ENCODE measurements at regions not wholly inside any gene's neighbourhood (a gene's known extent, or its start where the extent isn't known, plus 50 kb on each side); places are given as distances from the start of the nearest gene placed in this dataset.
A peak's percentile ranks its signal among the peaks of the same experiment; 100 is the strongest.

DNA sequence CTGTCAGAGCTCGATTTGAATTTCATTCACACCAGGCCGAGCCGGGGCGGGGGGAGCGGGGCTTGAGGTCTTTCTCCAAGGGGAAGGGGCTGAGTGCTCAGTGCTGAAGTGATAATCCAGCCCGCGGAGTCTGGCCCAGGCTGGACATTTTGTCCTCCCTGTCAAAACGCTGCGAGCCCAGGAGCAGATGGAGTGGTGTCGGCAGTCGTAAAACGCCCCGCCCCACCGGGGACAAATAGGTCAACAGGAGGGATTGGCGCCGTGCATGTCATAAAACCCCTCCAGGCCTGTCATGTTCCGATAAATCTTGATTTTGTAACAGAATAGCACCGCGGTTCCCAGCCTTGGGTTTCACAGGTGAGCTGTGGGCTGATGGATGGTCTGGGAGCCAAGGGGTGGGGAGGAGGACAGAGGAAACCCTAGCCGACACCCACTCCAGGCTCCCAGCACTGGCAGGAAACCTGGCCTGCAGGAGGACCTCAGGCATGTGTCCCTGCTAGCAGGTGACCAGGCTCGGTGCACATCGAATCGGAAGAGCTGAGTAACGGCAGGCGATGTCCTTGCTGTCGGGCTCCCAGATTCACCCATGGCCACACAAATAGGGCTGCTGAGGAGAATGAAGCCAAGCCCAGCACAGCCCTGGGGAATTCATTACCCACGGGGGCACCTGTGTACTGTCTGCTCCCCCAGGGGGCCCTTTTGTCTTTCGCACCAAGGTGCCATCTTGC is 341.4 kb downstream of the FOXL1 start:
- DNase-seq (ENCODE audit: low read depth): no peak
- TF ChIP-seq, protein P1, sequence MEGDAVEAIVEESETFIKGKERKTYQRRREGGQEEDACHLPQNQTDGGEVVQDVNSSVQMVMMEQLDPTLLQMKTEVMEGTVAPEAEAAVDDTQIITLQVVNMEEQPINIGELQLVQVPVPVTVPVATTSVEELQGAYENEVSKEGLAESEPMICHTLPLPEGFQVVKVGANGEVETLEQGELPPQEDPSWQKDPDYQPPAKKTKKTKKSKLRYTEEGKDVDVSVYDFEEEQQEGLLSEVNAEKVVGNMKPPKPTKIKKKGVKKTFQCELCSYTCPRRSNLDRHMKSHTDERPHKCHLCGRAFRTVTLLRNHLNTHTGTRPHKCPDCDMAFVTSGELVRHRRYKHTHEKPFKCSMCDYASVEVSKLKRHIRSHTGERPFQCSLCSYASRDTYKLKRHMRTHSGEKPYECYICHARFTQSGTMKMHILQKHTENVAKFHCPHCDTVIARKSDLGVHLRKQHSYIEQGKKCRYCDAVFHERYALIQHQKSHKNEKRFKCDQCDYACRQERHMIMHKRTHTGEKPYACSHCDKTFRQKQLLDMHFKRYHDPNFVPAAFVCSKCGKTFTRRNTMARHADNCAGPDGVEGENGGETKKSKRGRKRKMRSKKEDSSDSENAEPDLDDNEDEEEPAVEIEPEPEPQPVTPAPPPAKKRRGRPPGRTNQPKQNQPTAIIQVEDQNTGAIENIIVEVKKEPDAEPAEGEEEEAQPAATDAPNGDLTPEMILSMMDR (IDR thresholded peaks at IDR 0.05; ENCODE audit: insufficient read depth, low read depth, low read length, missing control alignments): no peak
- no peak overlapping the region for H3K4me3 ChIP-seq (ENCODE audit: low read length)

DNA sequence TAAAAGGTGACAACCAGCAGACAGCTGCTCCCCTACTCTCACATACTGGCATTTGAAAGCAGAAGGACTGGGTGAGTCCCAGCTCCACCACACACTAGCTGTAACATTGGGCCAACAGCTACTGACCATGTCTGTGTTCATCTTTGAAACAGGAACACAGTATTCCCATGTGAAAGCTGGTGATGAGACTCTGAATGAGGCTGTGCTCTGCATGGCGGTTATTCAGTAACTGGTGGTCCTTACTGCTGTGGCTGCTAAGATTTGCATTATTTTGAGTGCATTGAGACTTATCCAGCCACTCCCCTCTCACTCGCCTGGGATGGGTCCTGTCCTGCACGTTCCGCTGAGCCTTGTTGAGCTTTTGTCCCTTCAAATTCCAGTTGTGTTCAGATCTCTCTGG is 342.9 kb downstream of the FOXL1 start:
- H3K4me3 ChIP-seq (ENCODE audit: low read length): no peak overlapping the region
- no peak for DNase-seq (ENCODE audit: low read depth)
- TF ChIP-seq, protein P1 (IDR thresholded peaks at IDR 0.05; ENCODE audit: insufficient read depth, low read depth, low read length, missing control alignments): no peak

DNA sequence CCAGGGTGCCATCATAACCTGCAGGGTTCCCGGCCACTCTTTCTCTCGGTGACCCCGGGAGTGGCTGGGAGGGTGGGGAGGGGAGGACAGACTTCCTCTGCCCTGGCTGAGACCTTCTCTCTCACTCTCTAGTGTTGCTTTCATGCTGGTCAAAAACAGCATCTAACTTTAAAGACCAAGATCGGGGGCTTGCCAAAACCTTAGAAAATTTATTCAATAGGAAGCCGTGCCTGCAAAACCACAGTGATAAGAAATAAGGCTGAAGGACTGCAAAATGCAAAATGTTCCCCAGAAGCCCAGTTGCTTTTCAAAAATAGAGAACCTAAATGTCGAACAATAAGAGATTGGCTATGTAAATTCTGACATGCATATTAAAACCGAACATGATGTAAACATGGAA is 344.0 kb downstream of the FOXL1 start:
- TF ChIP-seq, protein P1 (IDR thresholded peaks at IDR 0.05; ENCODE audit: insufficient read depth, low read depth, low read length, missing control alignments): no peak
- no peak overlapping the region for H3K4me3 ChIP-seq (ENCODE audit: low read length)
- DNase-seq (ENCODE audit: low read depth): no peak

DNA sequence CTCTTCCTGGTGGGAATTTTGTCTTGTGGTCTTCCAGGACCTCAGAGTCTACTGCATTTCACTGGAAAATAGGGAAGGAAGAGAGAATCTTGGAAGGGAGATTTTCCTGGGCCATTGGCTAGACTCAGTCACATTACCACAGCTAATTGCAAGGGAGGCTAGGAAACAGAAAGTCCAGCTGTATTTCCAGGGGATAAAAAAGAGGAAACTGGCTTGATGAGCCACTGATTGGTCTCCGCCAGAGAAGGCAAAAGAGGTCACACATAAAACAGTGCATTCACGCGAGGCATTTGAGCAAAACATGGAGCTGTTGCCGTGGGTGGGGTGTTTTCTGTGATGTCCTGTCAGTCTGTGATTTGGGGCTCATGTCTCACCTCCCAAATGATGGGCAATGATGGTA is 345.3 kb downstream of the FOXL1 start:
- no peak for DNase-seq (ENCODE audit: low read depth)
- TF ChIP-seq, protein P1 (IDR thresholded peaks at IDR 0.05; ENCODE audit: insufficient read depth, low read depth, low read length, missing control alignments): no peak
- no peak overlapping the region for H3K4me3 ChIP-seq (ENCODE audit: low read length)

DNA sequence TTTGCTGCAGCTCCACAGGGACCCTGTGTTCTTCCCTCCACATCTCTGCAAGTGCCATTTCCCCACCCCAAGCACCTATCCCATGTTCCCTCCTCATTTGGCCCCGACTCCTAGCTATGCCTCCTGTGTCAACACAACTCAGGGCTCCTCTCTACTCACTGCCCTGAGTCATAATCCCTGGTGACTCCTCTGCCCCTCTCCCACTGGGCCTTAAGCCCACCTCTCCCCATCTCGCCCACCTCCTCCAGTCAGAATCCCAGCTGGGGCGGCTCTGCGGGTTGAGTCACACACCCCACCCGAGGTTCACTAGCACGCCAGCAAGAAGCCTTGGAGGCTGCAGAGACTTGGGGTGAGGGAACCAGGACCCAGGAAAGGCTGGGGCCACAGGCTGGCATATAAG is 346.2 kb downstream of the FOXL1 start:
- TF ChIP-seq, protein P1 (IDR thresholded peaks at IDR 0.05; ENCODE audit: insufficient read depth, low read depth, low read length, missing control alignments): no peak
- peak; percentile 62 for DNase-seq (ENCODE audit: low read depth)
- no peak overlapping the region for H3K4me3 ChIP-seq (ENCODE audit: low read length)

DNA sequence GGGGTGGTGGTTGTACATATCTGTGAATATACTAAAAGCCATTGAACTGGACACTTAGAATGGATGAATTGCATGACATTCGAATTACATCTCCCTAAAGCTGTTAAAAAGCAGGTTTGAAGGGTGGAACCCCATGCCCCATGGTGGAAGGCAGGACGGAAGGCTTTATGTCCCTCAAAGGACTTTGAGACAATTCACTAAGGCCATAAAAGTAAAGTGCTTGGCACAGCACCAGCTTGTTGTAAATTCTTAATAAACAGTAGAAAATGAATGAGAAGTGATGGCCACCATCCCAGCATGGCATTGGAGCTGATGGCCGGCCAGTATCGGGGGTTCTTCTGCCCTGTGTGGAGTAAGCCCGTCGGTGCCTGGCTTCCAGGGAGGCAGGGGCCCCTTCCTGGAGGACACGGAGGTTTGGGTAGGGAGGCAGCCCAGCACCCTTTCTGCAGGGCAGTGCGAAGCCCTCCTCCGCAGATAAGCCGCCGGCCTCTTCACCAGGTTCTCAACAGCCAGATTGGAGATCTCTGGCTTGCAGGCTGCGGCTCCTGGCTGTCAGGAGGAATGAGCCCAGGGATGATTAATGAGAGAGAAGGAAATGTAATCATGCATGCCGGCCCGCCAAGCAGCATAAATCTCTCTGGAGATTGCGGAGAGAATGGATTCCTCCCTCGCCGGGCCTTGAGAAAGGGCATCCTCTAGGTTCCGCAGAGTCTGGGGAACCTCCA is 346.9 kb downstream of the FOXL1 start:
- DNase-seq (ENCODE audit: low read depth): no peak
- TF ChIP-seq, protein P1 (IDR thresholded peaks at IDR 0.05; ENCODE audit: insufficient read depth, low read depth, low read length, missing control alignments): no peak
- no peak overlapping the region for H3K4me3 ChIP-seq (ENCODE audit: low read length)
